ENCODE measurements at regions not wholly inside any gene's neighbourhood (a gene's known extent, or its start where the extent isn't known, plus 50 kb on each side); places are given as distances from the start of the nearest gene placed in this dataset.

DNA sequence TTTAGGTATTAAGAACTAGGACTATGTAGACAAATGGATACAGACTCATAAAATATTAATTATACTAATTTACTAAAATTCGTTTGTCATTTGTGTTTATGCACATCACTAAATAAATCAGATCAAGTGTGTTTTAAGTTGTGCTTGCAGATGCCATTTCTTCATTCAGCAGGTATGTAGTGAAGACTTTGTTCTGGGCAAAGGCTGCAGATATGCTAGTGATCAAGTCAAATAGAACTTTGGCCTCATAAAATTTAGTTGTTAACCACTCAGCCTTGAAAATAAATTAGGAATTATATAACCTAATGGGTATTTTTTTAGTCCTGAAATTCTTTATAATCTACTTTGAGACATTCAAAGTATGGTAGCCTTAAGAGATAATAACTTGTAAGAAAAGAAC is 80.4 kb upstream of the TRPC4 start:
- Mint-ChIP-seq H3K9me3 (no peaks in the 10 kb centered on the region), H3K36me3 (ENCODE audit: low read depth) (no peaks in the 10 kb centered on the region), H3K4me3 (no peak overlapping the region), H3K27me3 (no peaks in the 10 kb centered on the region), H3K27ac (no peak overlapping the region), H3K4me1 (ENCODE audit: low read depth) (no peaks in the 10 kb centered on the region)
- DNase-seq: no peak

- no peak overlapping the region for H3K4me3 Mint-ChIP-seq
- no peak for DNase-seq
- no peaks in the 10 kb centered on the region for H3K36me3 Mint-ChIP-seq (ENCODE audit: low read depth)
- H3K9me3 Mint-ChIP-seq: peaks cover 4% of the 10 kb centered on the region
- H3K27me3 Mint-ChIP-seq: no peaks in the 10 kb centered on the region
- no peaks in the 10 kb centered on the region for H3K4me1 Mint-ChIP-seq (ENCODE audit: low read depth)
- no peak overlapping the region for H3K27ac Mint-ChIP-seq
Measured at GRCh38 chr13:37947419-37948140, 78.0 kb upstream of the TRPC4 start.

DNA sequence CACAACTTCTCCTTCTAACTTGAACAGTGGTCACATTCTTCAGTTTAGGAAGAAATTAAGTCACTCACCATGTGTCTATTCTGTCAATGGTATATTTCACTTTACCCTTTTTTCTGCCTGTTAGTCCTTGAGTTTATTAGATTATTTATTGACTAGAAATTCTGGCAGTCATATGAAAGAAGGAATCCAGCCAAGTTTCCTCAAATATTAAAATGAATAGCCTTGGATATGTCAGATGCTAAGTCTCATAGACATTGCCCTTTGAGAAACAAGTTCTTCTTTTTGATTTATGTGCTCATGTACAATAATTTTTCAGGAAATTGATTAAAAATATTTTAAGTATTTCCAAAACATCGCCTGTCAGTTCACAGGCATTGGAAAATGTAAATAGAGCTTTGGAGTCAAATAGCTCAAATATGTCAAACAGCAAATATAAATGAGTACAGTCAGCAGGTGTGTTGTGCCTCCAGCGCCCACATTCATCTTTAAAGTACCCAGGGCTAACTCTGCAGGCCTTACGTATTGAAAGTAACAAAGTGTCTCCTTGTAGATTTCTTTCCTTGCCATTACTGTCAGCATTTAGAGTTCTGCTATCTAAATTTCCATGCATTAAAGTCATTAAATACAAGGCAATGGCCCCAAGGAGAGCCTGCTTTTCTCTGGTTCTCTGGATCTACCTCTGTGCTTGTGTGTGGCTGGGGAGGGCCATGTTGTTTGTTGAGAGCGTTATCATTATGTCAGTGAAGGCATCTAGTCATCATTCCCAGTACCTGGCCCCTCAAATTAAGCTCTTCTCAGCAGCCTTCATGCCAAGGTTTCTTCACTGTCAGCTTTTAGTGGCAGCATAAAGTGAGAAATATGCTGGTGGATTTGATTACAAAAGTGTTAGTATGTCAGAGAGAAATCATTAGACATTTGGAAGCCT is 76.3 kb upstream of the TRPC4 start:
- DNase-seq: no peak
- Mint-ChIP-seq H3K27me3 (no peaks in the 10 kb centered on the region), H3K9me3 (peaks cover 4% of the 10 kb centered on the region), H3K4me3 (no peak overlapping the region), H3K36me3 (ENCODE audit: low read depth) (no peaks in the 10 kb centered on the region), H3K4me1 (ENCODE audit: low read depth) (no peaks in the 10 kb centered on the region), H3K27ac (no peak overlapping the region)

GRCh38 chr13:37944869-37945442 is 75.4 kb upstream of the TRPC4 start:
- Mint-ChIP-seq H3K36me3 (ENCODE audit: low read depth) (no peaks in the 10 kb centered on the region), H3K9me3 (peaks cover 4% of the 10 kb centered on the region), H3K4me3 (no peak overlapping the region), H3K27ac (no peak overlapping the region), H3K27me3 (no peaks in the 10 kb centered on the region), H3K4me1 (ENCODE audit: low read depth) (no peaks in the 10 kb centered on the region)
- DNase-seq: no peak

GRCh38 chr13:37944081-37944868 is 74.7 kb upstream of the TRPC4 start:
- no peak for DNase-seq
- no peaks in the 10 kb centered on the region for H3K4me1 Mint-ChIP-seq (ENCODE audit: low read depth)
- H3K9me3 Mint-ChIP-seq: peaks cover 4% of the 10 kb centered on the region
- no peak overlapping the region for H3K27ac Mint-ChIP-seq
- no peaks in the 10 kb centered on the region for H3K36me3 Mint-ChIP-seq (ENCODE audit: low read depth)
- H3K4me3 Mint-ChIP-seq: no peak overlapping the region
- no peaks in the 10 kb centered on the region for H3K27me3 Mint-ChIP-seq

DNA sequence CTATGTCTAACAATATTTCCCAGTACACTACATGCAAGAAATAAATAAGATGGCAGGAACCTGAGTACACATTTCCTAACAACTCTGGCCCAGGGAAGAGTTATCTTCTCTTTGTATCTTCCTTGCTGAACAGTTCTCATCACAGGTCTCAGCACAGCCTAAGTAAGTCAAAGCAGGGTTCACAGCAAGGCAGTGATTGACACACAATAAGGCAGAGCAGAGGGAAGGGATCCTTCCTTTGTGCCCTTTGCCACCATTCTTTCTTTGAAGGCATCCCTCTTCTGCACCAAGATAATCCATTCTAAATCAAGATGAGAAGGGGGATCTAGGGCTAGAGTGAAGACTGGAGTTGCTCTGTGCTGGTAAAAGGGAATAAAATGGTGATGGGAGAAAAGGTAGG is 73.4 kb upstream of the TRPC4 start:
- no peak for DNase-seq
- no peak overlapping the region for H3K4me3 Mint-ChIP-seq
- peaks cover 4% of the 10 kb centered on the region for H3K9me3 Mint-ChIP-seq
- H3K27ac Mint-ChIP-seq: no peak overlapping the region
- H3K36me3 Mint-ChIP-seq (ENCODE audit: low read depth): no peaks in the 10 kb centered on the region
- H3K4me1 Mint-ChIP-seq (ENCODE audit: low read depth): no peaks in the 10 kb centered on the region
- no peaks in the 10 kb centered on the region for H3K27me3 Mint-ChIP-seq

DNA sequence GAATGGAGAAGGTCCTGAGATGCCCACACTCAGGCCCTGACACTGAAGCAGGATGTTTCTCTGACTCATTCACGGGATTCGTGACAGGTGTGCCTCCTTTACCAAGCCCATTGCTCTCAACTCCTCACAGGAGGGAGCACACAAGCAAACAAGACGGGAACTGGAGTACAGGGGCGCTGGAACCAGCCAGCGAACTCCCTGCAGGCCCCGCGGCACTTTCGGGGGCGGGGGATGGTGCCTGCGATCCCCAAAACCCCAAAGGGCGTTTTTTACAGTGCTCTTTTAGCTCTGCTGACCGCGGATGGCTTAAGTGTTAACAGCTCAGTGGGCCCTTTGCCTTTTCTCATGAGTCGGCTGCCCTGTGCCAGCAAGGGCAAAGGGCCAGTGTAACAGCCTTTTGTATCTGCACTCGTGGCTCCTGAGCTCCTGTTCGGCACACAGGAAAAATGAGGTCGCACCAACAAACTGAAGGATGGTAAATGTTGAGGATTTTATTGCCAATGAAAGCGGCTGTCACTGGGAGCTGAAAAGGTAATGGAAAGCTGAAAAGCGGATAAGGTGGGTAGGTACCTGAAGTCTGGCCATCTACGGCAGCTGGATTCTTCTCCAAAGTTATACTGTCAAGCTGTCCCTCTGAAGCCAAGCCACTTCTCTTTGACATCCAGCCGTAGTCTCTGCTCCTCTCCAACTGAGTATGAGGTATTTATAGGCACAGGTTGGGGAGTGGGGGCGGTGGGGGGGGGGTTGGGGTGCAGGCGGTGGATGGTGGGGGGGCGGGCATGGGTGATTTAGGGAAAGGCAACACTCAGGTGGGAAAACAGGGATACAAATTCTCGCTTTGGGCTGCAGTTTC is 65.0 kb upstream of the TRPC4 start:
- Mint-ChIP-seq H3K27ac (no peak overlapping the region), H3K4me1 (ENCODE audit: low read depth) (no peaks in the 10 kb centered on the region), H3K27me3 (no peaks in the 10 kb centered on the region), H3K4me3 (no peak overlapping the region), H3K9me3 (peaks cover 4% of the 10 kb centered on the region), H3K36me3 (ENCODE audit: low read depth) (no peaks in the 10 kb centered on the region)
- DNase-seq: no peak

DNA sequence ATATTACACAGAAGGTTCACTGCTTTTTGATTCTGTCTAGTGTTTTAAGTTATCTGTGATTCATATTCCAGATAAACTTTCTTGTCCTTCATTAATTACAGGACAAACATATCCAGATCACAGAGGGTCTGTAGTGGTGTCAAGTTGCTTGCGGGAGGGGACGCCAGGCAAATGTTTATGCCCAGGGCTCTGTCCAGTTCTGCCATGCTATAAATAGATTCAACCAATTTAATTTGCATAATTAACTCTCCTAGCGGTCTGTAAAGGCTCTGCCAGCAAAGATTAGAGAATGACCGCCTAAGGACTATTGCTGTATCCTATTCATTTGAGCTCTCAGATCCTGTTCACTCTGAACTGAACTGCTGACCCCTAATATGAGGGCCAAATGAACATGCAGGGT is 59.7 kb upstream of the TRPC4 start:
- Mint-ChIP-seq H3K27me3 (no peaks in the 10 kb centered on the region), H3K9me3 (no peaks in the 10 kb centered on the region), H3K36me3 (ENCODE audit: low read depth) (no peaks in the 10 kb centered on the region), H3K4me1 (ENCODE audit: low read depth) (no peaks in the 10 kb centered on the region), H3K4me3 (no peak overlapping the region), H3K27ac (no peak overlapping the region)
- DNase-seq: no peak

DNA sequence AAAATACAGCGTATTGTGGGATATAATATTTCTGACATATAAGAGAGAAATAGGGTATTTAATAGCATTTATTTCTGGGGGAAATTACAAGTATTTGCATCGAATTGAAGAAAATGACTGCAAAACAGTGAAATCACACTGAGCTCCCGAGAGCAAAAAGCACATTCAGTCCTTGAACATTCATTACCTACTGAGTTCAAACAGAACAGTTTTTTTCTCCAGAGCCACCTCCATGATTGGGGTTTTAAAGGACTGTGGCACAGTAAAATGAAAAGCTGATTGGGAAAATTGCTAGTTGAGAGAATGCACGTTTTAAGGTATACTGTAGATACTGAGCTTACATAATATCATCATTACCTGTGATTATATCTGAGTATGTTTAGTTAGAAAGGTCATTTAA is 58.0 kb upstream of the TRPC4 start:
- Mint-ChIP-seq H3K4me3 (no peak overlapping the region), H3K27ac (no peak overlapping the region), H3K9me3 (no peaks in the 10 kb centered on the region), H3K4me1 (ENCODE audit: low read depth) (no peaks in the 10 kb centered on the region), H3K27me3 (no peaks in the 10 kb centered on the region), H3K36me3 (ENCODE audit: low read depth) (no peaks in the 10 kb centered on the region)
- no peak for DNase-seq

DNA sequence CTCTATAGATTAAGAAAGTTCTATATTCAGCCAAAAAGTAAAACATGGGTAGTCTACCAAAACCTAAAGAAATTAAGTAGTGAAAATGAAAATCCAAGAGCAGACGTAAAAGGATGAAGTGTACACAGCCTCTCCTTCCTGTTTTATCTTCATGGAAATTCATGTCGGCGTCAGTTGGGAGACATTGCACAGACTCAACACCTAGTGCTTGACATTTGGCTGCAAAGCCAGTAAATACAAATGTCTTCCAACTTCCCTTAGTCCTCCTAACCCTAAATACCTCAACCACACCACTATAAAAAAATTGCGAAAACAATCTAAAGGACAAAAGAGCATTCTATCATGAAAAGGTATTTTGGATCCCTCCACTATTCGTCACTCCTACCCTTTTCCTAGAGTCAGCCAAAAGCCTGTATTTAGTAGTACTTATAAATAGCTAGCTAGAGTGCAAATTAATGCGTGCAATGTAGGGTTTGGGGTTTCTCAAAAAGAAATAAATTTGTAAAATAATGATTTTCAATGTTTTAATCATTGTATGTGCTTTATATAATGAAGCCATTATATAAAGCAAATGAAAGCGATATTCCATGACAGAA is 56.4 kb upstream of the TRPC4 start:
- Mint-ChIP-seq H3K4me3 (no peak overlapping the region), H3K36me3 (ENCODE audit: low read depth) (no peaks in the 10 kb centered on the region), H3K9me3 (no peaks in the 10 kb centered on the region), H3K27ac (no peak overlapping the region), H3K4me1 (ENCODE audit: low read depth) (no peaks in the 10 kb centered on the region), H3K27me3 (no peaks in the 10 kb centered on the region)
- no peak for DNase-seq

DNA sequence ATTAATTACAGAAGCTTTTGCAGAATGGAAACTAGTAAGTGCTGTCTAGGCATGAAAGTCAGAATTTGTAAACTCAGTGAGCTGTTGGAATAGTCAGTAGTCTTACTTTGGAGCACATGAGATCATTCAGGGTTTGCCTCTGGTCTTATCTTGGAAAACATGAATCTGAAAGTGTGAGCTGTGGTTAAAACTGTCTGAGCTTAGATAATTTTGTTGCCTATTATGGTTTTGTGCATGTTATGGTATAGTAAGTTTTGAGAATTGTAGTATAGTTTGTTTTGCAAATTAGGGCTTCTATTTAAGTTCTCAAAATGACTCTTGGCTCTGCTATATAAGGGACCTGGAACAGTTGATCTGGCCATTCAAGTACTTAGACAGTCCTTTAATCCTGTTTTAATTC is 53.7 kb upstream of the TRPC4 start:
- Mint-ChIP-seq H3K27me3 (no peaks in the 10 kb centered on the region), H3K27ac (no peak overlapping the region), H3K36me3 (ENCODE audit: low read depth) (no peaks in the 10 kb centered on the region), H3K4me1 (ENCODE audit: low read depth) (no peaks in the 10 kb centered on the region), H3K9me3 (no peaks in the 10 kb centered on the region), H3K4me3 (no peak overlapping the region)
- DNase-seq: no peak

DNA sequence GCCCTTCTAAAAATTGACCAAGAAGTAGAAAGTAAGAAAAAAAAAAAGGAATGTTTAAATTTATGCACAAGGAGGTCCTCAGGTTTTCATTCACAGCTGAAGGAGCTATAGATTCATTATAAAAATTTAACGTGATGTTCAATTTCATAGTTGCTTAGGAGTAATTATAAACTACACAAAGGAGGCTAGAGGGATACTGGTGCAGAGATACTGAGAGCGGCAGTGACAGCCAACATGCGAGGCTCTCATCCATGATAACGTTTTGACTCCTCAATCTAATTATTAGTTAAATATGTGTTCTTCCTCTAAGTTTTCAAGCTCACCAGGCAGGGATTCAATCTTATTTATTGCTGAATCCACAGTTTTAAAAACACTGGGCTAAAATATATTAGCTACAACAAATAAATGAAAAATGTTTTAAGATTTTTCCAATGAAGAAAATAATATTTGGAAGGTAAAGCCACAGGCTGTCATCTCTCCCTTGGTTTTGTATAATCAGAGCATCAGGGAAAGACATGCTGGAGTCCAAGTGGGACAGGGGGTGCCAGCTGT is 49.8 kb upstream of the TRPC4 start:
- no peaks in the 10 kb centered on the region for H3K27me3 Mint-ChIP-seq
- H3K27ac Mint-ChIP-seq: no peak overlapping the region
- DNase-seq: no peak
- no peaks in the 10 kb centered on the region for H3K36me3 Mint-ChIP-seq (ENCODE audit: low read depth)
- H3K4me3 Mint-ChIP-seq: no peak overlapping the region
- H3K4me1 Mint-ChIP-seq (ENCODE audit: low read depth): no peaks in the 10 kb centered on the region
- peaks cover 2% of the 10 kb centered on the region for H3K9me3 Mint-ChIP-seq
